ENCODE measurements at regions not wholly inside any gene's neighbourhood (a gene's known extent, or its start where the extent isn't known, plus 50 kb on each side); places are given as distances from the start of the nearest gene placed in this dataset.

DNA sequence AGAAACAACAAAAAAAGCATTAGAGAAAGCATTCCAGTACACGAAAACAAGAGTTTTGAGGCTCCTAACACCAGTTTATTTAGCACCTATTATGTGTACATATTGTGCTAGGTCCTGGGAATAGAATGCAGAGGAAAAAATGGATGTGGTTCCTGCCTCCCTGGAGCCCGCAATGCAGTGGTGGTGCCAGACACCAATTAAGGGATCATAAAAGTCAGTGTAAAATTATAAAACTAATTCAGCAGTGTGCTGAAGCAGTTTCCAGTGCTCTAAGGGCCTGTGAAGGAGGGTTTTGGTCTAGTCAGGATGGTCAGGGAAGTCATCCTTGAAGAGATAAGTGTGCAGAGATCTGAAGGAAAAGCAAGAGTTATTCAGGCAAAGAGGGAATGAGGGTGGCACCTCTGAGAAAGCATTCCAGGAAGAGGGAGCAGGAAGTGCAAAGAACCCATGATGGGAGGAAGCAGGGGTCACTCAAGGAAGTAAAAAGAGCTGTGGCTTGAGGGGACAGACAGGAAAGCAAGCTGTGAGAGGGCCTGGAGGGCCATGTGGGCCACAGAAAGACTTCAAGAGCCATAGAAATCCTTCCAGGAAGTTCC, 65.2 kb upstream of the IFNLR1 start:
- TF ChIP-seq POLR2A (IDR thresholded peaks at IDR 0.05), result no peak
- TF ChIP-seq, protein P1, sequence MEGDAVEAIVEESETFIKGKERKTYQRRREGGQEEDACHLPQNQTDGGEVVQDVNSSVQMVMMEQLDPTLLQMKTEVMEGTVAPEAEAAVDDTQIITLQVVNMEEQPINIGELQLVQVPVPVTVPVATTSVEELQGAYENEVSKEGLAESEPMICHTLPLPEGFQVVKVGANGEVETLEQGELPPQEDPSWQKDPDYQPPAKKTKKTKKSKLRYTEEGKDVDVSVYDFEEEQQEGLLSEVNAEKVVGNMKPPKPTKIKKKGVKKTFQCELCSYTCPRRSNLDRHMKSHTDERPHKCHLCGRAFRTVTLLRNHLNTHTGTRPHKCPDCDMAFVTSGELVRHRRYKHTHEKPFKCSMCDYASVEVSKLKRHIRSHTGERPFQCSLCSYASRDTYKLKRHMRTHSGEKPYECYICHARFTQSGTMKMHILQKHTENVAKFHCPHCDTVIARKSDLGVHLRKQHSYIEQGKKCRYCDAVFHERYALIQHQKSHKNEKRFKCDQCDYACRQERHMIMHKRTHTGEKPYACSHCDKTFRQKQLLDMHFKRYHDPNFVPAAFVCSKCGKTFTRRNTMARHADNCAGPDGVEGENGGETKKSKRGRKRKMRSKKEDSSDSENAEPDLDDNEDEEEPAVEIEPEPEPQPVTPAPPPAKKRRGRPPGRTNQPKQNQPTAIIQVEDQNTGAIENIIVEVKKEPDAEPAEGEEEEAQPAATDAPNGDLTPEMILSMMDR (IDR thresholded peaks at IDR 0.05), result no peak

All from body of pancreas (tissue), 4 donors.